B cell (primary cell): ENCODE measurements at regions not wholly inside any gene's neighbourhood (a gene's known extent, or its start where the extent isn't known, plus 50 kb on each side); places are given as distances from the start of the nearest gene placed in this dataset.

Source experiments
- ATAC-seq: fragments of 200-7000 bp; cut with Tn5 transposase; one replicate; pipeline ENCODE4 v1.10.0; 2021; ENCODE audit warnings: low read depth, mild to moderate bottlenecking, moderate number of reproducible peaks, moderate library complexity
- CTCF ChIA-PET: fragments of 350-600 bp; sonication (Branson Sonifier 250); formaldehyde crosslinking; loops from one replicate; lab custom pipeline; 2021; ENCODE audit warnings: antibody characterized with exemption, inconsistent platforms; lab: Charles Lee
- POLR2A ChIA-PET: fragments of 350-600 bp; sonication (Branson Sonifier 250); formaldehyde crosslinking; loops from one replicate; lab custom pipeline; 2021; ENCODE audit warnings: antibody characterized with exemption; lab: Charles Lee
- DNase-seq: peaks from one replicate; pipeline ENCODE4 v3.0.0; 2013
- H2AFZ ChIP-seq: 2 replicates; pipeline ENCODE4 v1.6.1; 2012; ENCODE audit warnings: mild to moderate bottlenecking, low read depth, low read length; ENCODE audit not compliant: insufficient read depth, poor library complexity, severe bottlenecking
- H3K27ac ChIP-seq, 2 donors: 1 replicate in 1 of 2; 2 replicates in 1 of 2; pipeline ENCODE4 v1.5.1; 2012 to 2013; ENCODE audit warnings: low read length in 2 of 2, mild to moderate bottlenecking in 2 of 2, moderate library complexity in 1 of 2
- H3K27me3 ChIP-seq, 4 experiments: fragments of 200-600 bp in 1 of 4; sonication (generic) in 1 of 4; replicated peaks in 1 of 4; 1 replicate in 2 of 4; 2 replicates in 2 of 4; pipeline versions ENCODE4 v1.6.1 to v1.7.0; 2013 to 2016; ENCODE audit warnings: low read length in 3 of 4, mild to moderate bottlenecking in 2 of 4, mixed read lengths in 1 of 4, moderate library complexity in 1 of 4; ENCODE audit not compliant: insufficient read depth in 4 of 4, control insufficient read depth in 3 of 4; ENCODE audit errors: control extremely low read depth in 1 of 4
- H3K36me3 ChIP-seq, 2 experiments: replicated peaks in 1 of 2; 1 replicate in 1 of 2; 2 replicates in 1 of 2; pipeline versions ENCODE4 v1.6.1 to v1.7.1; 2013; ENCODE audit warnings: low read length in 1 of 2; ENCODE audit not compliant: insufficient read depth in 2 of 2, control insufficient read depth in 1 of 2; ENCODE audit errors: control extremely low read depth in 1 of 2, extremely low read depth in 1 of 2
- H3K4me1 ChIP-seq, 2 donors: fragments of 200-600 bp in 1 of 2; sonication (generic) in 1 of 2; 1 replicate in 1 of 2; 2 replicates in 1 of 2; pipeline versions ENCODE4 v1.5.1 to v1.6.1; 2013 to 2017; ENCODE audit warnings: low read length in 2 of 2; ENCODE audit not compliant: control insufficient read depth in 2 of 2, insufficient read depth in 2 of 2
- H3K4me2 ChIP-seq: replicated peaks from 2 replicates; pipeline ENCODE3; 2012; ENCODE audit warnings: mild to moderate bottlenecking, low read depth, low read length; ENCODE audit not compliant: poor library complexity, severe bottlenecking
- H3K4me3 ChIP-seq, 5 experiments: fragments of 200-600 bp in 1 of 5; sonication (generic) in 1 of 5; 1 replicate in 3 of 5; 2 replicates in 2 of 5; pipeline versions ENCODE4 v1.5.1 to v1.7.0; 2011 to 2016; ENCODE audit warnings: low read length in 4 of 5, mild to moderate bottlenecking in 4 of 5, low read depth in 2 of 5, control low read depth in 1 of 5, moderate library complexity in 1 of 5; ENCODE audit not compliant: insufficient read depth in 1 of 5; ENCODE audit errors: control extremely low read depth in 1 of 5, extremely low read depth in 1 of 5
- H3K79me2 ChIP-seq: fragments of 200-600 bp; sonication (generic); one replicate; pipeline ENCODE4 v1.6.0; 2016; ENCODE audit warnings: low read length; ENCODE audit not compliant: control insufficient read depth, insufficient read depth
- H3K9ac ChIP-seq: fragments of 200-600 bp; sonication (generic); 2 replicates; pipeline ENCODE4 v1.6.1; 2017; ENCODE audit warnings: mild to moderate bottlenecking, low read length, moderate library complexity
- H3K9me3 ChIP-seq, 3 donors: one replicate each; pipeline versions ENCODE4 v1.6.1 to v1.7.1; 2013; ENCODE audit warnings: low read length in 2 of 3; ENCODE audit not compliant: control insufficient read depth in 2 of 3, insufficient read depth in 1 of 3; ENCODE audit errors: control extremely low read depth in 1 of 3
- H4K20me1 ChIP-seq: 2 replicates; pipeline ENCODE4 v1.6.0; 2012; ENCODE audit warnings: mild to moderate bottlenecking, low read length; ENCODE audit not compliant: insufficient read depth, control insufficient read depth, poor library complexity, severe bottlenecking
- H3K27ac Mint-ChIP-seq: one replicate; pipeline ENCODE4 v1.8.0; 2021; ENCODE audit warnings: mixed read lengths
- H3K27me3 Mint-ChIP-seq: one replicate; pipeline ENCODE4 v1.8.0; 2021; ENCODE audit warnings: mixed read lengths
- H3K4me1 Mint-ChIP-seq: one replicate; pipeline ENCODE4 v1.8.0; 2021; ENCODE audit warnings: mixed read lengths
- H3K4me3 Mint-ChIP-seq: one replicate; pipeline ENCODE4 v1.8.0; 2021; ENCODE audit warnings: mixed read lengths
- H3K9me3 Mint-ChIP-seq: one replicate; pipeline ENCODE4 v1.8.0; 2022; ENCODE audit warnings: mixed read lengths; ENCODE audit not compliant: insufficient read depth
- CTCF ChIP-seq: fragments of 200-600 bp; IDR thresholded peaks from one replicate; pipeline ENCODE4 v1.8.0; 2022; ENCODE audit warnings: antibody characterized with exemption, mild to moderate bottlenecking
- EZH2 ChIP-seq: IDR thresholded peaks from 2 replicates; pipeline ENCODE4 v1.6.1; 2012; ENCODE audit warnings: borderline replicate concordance, low read depth, mild to moderate bottlenecking, moderate library complexity, low read length; ENCODE audit not compliant: insufficient read depth, poor library complexity, severe bottlenecking
- WGBS: methylation state at CpG from one replicate; pipeline ENCODE4 v1.1.5; 2013; ENCODE audit warnings: missing lambda C conversion rate; ENCODE audit not compliant: insufficient coverage; 5-methylcytosine and 5-hydroxymethylcytosine counted together
- intact Hi-C: fragments of 100-400 bp; cut with micrococcal nuclease; formaldehyde crosslinking; loops from one replicate; pipeline ENCODE4 v1.10.0; 2022

- Mint-ChIP-seq H3K27ac (no peak overlapping the region), H3K4me1 (no peaks in the 10 kb centered on the region), H3K27me3 (peaks cover 31% of the 10 kb centered on the region), H3K9me3 (peaks cover 5% of the 10 kb centered on the region), H3K4me3 (no peak overlapping the region)
- no peaks in the 10 kb centered on the region for H3K36me3 ChIP-seq
- H3K9me3 ChIP-seq, result peaks cover 0 to 15% (median 10%) of the 10 kb centered on the region in 3 donors
- H3K4me1 ChIP-seq, result no peaks in the 10 kb centered on the region
- no peak overlapping the region for H3K4me3 ChIP-seq
- TF ChIP-seq CTCF, result no peak
- no peak for TF ChIP-seq EZH2
- DNase-seq (no peak), ATAC-seq (no peak)
- intact Hi-C loops, result no loop called here
- H4K20me1 ChIP-seq, result no peaks in the 10 kb centered on the region
- peaks cover 0 to 8% (median 3%) of the 10 kb centered on the region in 4 experiments for H3K27me3 ChIP-seq
- POLR2A ChIA-PET, result no interaction called here
- no peak overlapping the region for H3K9ac ChIP-seq
- CTCF ChIA-PET, result no interaction called here
- H3K27ac ChIP-seq, result no peak overlapping the region
- no peak overlapping the region for H2AFZ ChIP-seq
- H3K79me2 ChIP-seq, result no peaks in the 10 kb centered on the region
- H3K4me2 ChIP-seq, result no peak overlapping the region
Observed at GRCh38 chr2:20929721-20930120, 106.8 kb upstream of the LDAH start.

- Histone ChIP-seq H3K4me2 (no peak overlapping the region), H3K9me3 (peaks cover 0 to 15% (median 10%) of the 10 kb centered on the region in 3 donors), H3K4me3 (no peak overlapping the region), H3K27me3 (peaks cover 0 to 8% (median 3%) of the 10 kb centered on the region in 4 experiments), H3K36me3 (no peaks in the 10 kb centered on the region), H3K27ac (no peak overlapping the region), H3K9ac (no peak overlapping the region), H2AFZ (no peak overlapping the region), H4K20me1 (no peaks in the 10 kb centered on the region), H3K4me1 (no peaks in the 10 kb centered on the region), H3K79me2 (no peaks in the 10 kb centered on the region)
- H3K27me3 Mint-ChIP-seq, result peaks cover 36% of the 10 kb centered on the region
- H3K27ac Mint-ChIP-seq, result no peak overlapping the region
- H3K9me3 Mint-ChIP-seq, result peaks cover 5% of the 10 kb centered on the region
- WGBS, result 55% methylated on average over 2 of the region's 3 CpGs
- TF ChIP-seq CTCF (no peak), EZH2 (no peak)
- H3K4me1 Mint-ChIP-seq, result no peaks in the 10 kb centered on the region
- ATAC-seq (no peak), DNase-seq (no peak)
- ChIA-PET CTCF (no interaction called here), POLR2A (no interaction called here)
- intact Hi-C loops, result no loop called here
- H3K4me3 Mint-ChIP-seq, result no peak overlapping the region
Observed at GRCh38 chr2:20928617-20929016, 105.7 kb upstream of the LDAH start.
